Stimulated activated CD8-positive, alpha-beta memory T cell treated with anti-CD3 and anti-CD28 coated beads, Interleukin-4, amount 100 ng/mL, for 4 hours (primary cell): ENCODE measurements at regions not wholly inside any gene's neighbourhood (a gene's known extent, or its start where the extent isn't known, plus 50 kb on each side); places are given as distances from the start of the nearest gene placed in this dataset.
"Not testable (repeated sequence)": the region's sequence is repeated elsewhere in the genome, so short reads cannot be mapped to it uniquely, and the experiment has no call there.

Experiments used
- DNase-seq, 2 donors: peaks; one replicate each; pipeline ENCODE4 v3.0.0-alpha.2; 2020; ENCODE audit warnings: low read depth in 2 of 2, low spot score in 1 of 2

DNA sequence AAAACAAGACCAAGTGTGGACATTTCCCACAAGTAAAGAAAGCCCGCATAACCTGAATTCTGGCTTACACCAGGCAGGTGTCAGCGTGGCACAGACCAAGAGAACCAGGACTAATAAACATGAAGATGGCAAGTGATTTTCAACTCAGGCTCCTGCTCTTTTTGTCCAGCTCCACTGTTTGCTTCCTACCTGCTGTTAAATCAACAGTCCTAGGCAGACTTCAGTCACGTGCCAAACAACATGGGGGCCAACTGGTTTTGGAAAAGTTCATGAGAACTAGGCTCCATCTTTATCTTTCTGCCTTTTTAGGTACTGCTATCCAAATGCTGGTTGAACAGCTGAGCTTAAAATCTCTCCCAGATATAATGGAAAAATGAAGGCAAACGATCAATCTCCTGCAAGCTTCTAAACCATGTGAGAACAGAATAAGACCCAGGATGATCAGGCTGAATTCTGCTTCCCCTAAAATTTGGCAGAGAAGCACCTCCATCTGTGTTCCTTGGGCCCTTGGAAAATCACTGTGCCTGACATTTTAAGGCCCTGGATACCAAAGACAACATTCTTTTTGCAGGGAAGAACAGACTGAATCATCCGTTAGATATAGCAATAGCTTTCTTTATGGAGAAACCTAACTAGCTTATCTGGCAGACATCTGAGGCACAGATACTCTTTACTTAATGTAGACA is 215.6 kb upstream of the USP15 start:
- no peak for DNase-seq

DNA sequence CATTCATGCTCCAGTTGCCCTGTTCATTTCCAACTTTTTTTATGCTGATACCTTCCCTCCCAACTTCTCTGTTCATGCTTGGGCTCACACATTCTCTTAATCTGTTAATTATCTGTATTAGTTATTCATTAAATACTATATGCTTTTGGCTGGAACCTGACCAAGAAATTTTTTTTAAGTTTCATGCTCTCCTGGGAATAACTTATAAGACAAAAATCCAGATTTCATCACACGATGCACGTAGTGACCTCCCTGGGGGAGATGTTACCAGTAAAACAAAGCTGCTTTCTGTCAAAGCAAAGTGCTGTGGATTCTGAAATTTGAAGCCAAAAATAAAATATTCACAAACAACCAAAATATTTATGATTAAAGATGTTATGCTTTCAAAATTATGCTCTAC is 215.0 kb upstream of the USP15 start:
- no peak for DNase-seq

DNA sequence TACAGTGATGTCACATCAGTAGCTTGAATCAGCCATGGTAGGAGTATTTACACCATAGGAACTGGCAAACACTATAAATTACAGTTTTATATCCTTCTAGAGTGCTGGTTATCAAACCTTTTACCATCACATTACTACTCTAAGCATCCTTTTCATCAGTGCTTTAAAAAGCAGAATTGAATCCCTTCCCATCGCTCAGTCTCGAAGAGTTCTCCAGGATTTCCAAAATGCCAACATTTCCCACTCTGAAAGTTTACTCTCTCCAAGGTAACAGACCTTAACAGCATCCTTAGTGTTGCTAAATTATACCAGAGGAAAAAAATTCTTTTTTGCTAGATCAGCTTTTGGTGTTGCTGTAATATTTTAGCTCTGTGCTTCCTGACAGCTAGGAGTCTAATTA is 209.4 kb upstream of the USP15 start:
- DNase-seq: no peak

DNA sequence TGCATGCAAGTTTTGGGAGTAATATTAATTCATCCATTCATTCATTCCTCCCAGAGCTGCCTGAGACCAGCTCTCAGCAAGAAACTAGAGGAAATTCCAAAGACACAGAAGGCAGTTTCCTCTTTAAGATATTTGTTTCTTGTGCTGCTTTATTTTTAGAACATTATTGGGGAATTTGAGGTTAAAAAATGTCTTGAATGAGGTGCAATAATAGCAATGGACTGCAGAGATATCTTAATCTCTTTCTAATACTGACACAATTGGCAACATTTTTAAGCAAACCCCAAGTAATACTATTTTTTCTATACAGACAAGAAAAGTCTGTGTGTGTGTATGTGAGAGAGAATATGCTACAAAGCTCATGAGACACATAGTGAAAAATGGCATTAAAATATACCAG is 190.2 kb upstream of the USP15 start:
- DNase-seq: no peak

DNA sequence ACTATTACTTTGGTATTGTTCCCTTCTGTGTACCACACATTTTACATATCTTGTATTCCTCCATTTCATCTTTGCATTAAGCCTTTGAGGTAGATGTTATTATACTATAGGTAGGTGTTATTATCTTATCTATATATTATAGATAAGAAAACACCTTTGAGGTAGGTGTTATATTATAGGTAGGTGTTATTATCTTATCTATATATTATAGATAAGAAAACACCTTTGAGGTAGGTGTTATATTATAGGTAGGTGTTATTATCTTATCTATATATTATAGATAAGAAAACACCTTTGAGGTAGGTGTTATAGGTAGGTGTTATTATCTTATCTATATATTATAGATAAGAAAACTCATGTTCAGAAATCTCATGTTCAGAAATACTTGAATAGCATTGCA is 187.0 kb upstream of the USP15 start:
- not testable (repeated sequence) for DNase-seq

DNA sequence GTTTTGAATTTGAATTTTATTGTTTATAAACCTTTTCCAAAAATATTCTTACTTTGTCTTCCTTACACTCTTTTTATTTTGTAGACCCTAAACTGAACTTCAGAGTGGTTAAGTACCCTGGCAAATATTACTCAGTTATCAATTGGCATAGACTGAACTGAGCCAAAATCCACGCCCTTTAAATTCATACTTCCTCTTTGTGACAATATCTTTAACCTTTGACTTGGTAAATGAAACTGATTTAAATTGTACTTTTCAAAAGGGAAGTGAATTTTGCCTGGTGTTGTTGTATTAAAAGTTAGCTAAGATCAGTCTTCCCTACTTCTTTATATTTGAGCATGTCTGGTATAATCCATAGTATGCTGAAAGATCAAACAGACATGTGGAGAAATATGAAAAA is 184.3 kb upstream of the USP15 start:
- no peak for DNase-seq

DNA sequence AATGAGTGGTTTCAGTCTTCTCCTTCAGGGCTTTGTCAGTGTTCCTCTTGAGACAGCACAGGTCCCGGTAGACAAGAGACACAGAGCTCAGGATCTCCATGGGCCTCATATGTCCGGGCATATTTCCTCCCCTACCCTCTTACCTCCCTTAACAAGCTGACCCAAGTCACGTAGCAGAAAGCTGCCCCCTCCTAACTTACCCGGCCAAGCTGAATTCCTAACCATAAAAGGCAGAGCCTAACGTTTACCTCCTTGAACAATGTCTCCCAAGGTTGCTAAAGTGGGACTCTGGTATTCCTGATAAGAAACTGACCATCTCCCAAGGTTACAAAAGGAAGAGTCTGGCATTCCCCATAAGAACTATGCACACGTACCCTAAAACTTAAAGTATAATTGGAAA is 182.2 kb upstream of the USP15 start:
- DNase-seq: no peak

DNA sequence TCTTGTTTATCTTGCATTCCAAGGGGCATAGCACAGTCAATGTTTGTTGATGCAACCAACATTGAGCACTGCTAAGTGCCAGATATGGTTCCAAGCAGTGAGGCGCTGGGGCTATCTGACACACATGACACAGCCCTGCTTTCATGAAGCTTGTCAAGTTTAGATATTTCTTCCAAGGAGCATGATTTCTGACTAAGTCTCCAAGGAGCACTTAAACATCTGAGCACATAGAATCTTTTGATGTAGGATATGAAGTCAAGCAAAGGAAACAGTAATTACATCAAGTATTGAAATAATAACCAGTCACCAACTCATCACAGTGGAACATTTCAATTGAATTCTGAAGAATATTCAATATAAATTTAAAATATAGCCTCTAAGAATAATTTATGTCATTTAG is 177.8 kb upstream of the USP15 start:
- no peak for DNase-seq

DNA sequence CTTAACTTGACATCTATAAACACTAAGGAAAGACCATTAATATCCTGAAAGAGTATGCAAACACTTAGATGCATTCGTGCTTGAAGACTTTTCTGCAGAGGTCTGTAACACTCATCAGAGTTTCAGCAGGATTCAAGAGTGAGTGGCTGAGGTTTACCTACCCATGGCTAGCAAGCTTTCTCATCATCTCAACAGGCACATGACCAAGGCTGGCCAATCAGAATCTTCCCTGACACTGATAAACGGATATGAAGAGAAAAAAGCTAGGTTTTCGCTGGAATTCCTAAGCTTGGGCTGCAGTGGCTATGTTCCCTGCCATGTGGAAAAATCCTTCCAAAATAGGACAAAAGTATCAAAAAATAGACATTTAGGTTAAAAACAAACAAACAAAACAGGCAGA is 162.1 kb upstream of the USP15 start:
- DNase-seq: no peak

DNA sequence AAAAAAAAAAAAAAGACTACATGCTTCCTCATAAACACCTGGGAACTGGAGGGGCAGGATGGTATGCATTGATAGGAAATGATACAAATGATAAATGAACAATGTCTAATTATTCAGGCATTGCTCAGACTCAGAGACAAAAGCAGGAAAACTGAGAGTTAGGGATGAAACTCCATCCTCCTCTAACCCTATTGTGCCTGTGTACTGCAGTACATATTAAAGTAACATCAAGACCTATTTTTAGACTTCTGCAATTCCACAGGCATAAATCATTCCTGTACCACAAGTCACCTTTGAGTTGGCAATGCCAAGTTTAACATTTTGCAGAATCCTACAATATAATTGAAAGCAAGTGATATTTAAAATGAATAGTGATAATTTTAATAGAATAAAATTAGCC is 156.5 kb upstream of the USP15 start:
- DNase-seq: no peak

DNA sequence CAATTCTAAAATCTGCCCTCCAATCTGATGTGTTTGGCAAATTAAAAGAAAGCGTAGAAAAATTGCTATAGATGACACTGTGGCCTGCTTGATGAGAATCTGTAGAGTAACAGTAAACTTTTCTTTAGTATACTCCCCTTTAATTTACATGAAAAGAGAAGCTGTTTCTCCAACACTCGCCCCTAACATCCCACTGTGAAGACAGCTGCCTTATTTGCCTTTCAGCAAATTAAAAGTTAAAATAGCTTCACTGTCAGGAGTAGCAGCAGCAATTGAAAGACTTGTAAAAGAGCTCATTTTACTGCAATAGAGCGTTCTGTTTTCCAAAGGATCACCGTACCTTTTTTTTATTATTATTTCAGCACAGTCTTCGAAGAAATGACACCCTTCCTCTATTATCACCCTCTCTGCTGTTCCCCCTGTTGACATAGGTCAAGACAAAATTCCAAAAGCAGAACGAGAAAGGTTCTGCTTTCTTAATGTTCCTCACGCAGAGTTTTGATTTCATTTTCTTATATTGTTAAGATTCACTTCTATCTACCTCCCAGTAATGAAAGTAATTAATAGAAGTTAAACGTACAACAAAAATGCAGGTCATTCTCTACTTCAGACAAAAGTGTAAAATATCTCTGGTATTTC is 153.5 kb upstream of the USP15 start:
- DNase-seq: no peak

DNA sequence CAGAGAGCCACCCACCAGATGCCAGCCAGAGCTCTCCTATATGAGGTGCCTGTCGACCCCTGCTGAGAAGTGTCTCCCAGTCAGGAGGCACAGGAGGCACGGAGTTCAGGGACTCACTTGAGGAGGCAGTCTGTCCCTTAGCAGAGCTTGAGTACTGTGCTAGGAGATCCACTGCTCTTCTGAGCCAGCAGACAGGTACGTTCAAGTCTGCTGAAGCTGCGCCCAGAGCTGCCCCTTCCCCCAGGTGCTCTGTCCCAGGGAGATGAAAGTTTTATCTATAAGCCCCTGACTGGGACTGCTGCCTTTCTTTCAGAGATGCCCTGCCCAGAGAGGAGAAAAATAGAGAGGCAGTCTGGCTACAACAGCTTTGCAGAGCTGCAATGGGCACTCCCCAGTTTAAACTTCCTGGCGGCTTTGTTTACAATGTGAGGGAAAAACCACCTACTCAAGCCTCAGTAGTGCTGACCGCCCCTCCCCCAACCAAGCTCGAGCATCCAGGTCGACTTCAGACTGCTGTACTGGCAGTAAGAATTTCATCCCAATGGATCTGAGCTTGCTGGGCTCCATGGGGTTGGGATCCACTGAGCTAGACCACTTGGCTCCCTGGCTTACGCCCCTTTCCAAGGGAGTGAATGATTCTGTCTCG is 146.7 kb upstream of the USP15 start:
- no peak for DNase-seq

DNA sequence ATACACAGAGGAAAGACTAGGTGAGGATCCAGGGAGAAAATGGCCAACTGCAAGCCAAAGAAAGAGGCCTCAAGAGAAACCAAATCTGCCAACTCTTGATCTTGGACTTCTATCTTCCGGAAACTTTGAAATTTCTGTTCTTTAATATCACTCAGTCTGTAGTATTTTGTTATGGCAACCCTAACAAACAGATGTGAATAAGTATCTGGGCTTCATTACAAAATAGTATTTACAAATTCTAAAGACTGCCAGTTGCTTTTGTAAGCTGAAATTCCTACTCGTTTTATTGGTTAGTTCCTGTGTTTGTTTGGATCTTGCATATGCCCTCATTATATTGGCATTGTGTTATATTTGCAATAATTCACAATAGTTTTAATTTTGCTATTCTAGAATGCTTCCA is 143.2 kb upstream of the USP15 start:
- no peak for DNase-seq

DNA sequence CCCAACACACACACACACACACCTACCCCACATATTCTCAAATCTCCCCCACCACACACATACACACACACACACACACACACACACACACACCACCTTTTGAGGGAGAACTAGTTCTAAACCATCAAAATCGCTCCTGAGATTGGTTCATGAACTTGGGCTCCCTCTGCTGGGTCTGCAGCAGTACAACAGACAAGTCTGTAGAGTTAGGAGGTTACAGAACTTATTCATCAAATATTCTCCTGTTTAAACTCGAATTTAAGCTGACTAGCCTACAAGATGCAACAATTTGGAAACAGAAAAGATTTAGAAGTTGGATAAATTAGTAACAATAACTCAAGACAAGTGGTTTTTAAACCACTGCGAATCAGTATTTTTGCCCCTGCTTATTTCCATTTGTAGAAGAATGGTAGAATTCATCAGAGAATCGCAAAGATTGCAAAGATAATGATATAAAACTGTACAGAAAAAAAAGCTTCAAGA is 136.4 kb upstream of the USP15 start:
- peak in 1 of 2 donors; percentile 2 for DNase-seq

DNA sequence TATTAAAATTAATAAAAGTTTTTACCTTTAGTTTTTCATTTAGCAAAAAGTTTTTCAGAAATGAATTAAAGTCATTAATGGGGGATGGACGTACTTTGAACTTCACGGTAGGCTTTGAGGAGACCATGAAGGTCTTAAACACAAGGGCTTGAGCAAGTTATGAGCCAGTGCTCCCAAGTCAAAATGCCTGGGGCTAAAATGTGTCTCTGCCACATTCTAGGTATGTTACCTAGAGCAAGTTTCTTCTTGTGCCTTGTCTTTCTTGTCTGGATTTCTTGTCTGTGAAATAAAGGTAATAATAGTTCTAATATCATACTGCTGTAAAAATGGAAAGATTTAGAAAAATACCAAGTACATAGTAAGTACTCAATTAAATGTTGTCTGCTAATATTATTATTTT is 132.7 kb upstream of the USP15 start:
- DNase-seq: no peak

DNA sequence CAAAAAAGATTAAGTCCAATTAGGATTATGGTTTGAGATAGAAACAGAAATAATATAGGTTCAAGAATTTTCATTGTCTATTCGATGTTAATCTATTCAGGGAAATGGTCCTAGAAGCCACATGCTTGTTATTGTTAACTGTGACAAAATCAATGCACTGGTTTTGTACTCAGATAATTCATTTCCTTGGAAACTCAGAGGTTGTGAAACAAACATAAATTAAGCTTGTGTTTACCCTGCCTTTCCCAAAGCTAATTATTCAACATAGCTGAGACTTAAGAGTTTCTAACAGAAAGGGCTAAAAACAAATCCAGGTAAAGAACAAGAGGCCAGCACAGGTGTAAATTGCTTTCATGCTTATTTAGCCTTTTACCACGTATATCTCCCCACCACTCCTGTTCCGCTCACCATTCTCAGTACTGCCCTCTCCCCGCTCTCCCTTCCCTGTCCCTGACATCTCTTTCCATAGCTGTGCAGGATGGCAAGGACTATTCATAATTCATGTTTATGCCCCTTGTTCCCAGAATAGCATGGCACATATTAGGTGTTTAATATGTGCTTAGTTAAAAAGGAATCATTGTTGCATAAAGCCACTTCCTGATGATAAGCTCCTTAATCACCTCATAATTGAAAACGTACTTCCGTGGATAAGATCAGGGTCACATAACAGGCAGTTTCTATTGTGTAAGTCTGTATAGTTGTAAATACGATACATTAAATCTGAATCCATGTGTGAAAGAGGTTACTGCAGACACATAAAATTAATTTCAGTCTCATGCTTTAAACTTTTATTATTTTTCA is 131.8 kb upstream of the USP15 start:
- no peak for DNase-seq

DNA sequence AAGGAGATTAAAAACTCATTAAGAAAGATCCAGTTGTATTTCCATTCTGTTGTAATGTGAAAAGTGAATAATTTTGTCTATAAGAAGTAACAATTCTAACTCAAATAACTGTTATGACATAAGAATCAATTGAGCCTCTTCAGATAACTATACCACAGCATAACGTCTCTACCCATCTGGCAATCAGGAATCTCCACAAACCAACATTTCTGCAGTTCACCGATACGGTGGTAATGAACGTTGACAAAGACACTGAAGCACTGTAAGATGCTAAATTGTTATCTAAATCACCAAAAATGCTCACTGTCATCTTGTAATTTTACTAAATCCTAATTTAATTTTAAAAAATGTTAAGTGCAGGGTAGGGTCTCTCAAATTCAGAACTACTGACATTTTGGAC is 130.9 kb upstream of the USP15 start:
- DNase-seq: no peak

DNA sequence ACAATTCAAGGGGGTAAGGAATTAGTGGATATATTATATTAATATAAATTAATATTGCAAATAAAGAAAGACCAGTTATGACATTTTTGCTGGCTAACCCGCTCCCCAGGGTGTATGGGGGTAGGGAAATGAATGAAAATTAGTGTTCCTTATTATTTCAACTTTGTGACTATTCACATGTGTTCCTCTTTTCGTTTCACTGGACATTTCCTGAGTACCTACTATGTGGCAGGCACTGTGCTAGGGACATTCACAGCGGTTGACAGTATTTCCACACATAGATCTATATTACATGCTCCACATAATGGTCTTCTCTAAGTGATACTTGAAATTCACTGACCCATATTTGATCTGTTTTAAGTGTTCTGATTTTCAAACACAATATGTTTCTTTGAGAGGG is 129.8 kb upstream of the USP15 start:
- no peak for DNase-seq

DNA sequence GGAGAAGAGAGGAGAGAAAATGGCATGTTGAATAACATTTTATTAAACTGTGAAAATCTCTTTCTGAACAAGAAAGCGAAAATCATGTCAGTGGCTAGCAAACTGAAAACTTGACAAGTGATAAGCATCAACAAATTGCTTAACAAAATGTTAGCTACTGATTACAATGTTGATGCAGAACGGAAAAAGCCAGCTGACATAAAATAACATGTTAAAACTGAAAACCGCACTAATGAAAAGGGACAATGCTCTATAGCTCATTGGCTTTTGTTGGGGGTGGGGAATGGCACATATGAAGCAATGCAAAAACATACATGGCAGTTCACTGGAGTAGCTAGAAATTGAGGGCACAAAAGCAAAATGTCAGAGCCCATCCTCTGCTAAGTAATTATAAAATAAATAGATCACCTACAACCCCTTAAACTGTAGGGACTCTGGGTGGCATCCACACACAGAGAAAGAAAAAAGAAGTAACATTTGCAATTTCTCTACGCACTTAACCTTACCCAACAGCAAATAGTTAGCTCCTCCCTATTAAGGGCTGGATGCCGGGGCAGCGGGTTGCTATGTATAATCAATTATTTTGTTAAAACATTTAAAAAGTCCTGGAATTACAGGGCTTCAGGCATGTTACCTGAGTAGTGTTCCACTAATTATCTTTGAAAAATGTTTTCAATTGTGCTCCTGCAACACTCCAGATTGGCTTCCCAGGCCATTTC is 129.2 kb upstream of the USP15 start:
- no peak for DNase-seq

DNA sequence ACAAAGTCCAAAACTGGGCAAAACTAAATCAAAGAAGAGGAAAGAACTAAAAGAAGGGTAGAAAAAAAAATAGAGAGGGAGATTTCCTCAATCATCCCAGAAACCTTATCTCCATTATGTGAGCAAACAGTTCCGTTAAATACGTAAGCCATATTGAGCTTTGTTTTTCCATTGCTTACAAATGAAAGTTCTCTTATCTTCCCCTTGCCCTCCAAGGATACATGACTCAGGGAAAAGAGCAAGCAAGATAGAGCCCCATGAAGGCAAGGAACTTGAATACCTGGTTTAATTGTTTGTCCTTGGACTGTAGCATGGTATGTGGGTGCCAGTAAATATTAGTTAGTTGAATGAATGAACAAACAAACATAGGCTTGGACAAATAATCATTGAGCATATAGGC is 126.8 kb upstream of the USP15 start:
- no peak for DNase-seq

DNA sequence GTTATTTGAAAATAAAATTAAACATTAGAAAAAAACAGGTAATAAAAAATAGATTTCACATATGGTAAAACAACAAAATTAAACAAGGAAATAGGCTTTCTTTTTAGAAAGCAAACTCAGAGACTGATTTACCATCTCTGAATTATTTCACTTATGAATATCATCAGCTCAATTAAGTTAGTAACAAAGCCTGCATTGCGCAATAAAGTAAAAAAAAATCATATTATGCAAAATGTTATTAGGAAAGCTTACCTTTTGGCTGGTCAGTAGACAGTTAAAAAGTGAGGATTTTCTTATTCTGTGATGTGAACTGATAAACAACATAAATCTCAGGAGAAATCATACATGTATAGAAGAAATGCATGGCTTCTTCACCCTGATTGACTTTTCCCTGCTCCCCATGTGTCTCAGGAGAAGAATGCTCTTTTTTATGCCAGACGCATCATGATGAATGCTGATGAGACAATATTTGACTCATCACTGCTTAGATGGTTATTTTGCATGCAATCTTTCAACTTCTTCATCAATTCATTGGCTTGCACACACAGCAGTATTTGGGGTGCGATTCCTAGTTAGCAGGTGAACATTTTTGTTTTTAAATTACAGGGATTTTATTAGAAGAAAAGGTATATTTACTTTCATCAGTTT is 124.5 kb upstream of the USP15 start:
- no peak for DNase-seq
